ENCODE measurements at regions not wholly inside any gene's neighbourhood (a gene's known extent, or its start where the extent isn't known, plus 50 kb on each side); places are given as distances from the start of the nearest gene placed in this dataset.

DNA sequence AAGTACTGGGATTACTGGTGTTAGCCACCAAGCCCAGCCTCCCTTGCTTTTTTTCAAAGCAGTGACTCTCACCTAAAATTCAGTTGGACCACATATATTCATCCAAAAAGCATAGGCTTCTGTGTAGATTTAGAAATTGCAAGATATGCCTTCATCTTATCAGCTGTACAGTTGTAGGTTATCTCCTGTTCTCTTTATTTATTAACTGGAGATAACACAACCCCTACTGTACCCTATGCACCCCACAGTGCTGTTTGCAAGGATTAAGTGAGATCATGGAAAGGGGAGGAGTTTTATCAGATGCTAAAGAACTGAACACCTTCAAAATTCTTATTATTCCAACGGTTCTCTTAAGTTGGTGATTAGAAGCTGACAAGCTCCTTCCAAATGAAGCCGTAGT, 164.4 kb upstream of the JARID2 start:
- Histone ChIP-seq H3K27ac (ENCODE audit: low read length) (no peak overlapping the region), H3K27me3 (ENCODE audit: control insufficient read depth, insufficient read depth, low read length) (no peaks in the 10 kb centered on the region), H3K36me3 (ENCODE audit: control insufficient read depth, insufficient read depth, low read length) (no peaks in the 10 kb centered on the region), H3K4me3 (ENCODE audit: low read depth in 2 of 2, low read length in 2 of 2) (no peak overlapping the region), H3K4me1 (ENCODE audit: control insufficient read depth, insufficient read depth, low read length) (no peaks in the 10 kb centered on the region), H3K9me3 (ENCODE audit: control insufficient read depth, insufficient read depth, low read depth, low read length) (no peaks in the 10 kb centered on the region)
- in situ Hi-C loops (cut with HindIII; ENCODE audit: low pct_unique_long_range_greater_than_20kb, low sequenced_read_pairs) (no loop called here), intact Hi-C loops (cut with micrococcal nuclease; ENCODE audit: unreplicated experiment) (no loop called here)
- ChIA-PET CTCF (no interaction called here), POLR2A (interaction anchor here (0.6 kb wide), 1 partner anchor 15 kb away, joined by 6 read pairs; no protein-coding TSS in a partner anchor)
- TF ChIP-seq, protein P1, sequence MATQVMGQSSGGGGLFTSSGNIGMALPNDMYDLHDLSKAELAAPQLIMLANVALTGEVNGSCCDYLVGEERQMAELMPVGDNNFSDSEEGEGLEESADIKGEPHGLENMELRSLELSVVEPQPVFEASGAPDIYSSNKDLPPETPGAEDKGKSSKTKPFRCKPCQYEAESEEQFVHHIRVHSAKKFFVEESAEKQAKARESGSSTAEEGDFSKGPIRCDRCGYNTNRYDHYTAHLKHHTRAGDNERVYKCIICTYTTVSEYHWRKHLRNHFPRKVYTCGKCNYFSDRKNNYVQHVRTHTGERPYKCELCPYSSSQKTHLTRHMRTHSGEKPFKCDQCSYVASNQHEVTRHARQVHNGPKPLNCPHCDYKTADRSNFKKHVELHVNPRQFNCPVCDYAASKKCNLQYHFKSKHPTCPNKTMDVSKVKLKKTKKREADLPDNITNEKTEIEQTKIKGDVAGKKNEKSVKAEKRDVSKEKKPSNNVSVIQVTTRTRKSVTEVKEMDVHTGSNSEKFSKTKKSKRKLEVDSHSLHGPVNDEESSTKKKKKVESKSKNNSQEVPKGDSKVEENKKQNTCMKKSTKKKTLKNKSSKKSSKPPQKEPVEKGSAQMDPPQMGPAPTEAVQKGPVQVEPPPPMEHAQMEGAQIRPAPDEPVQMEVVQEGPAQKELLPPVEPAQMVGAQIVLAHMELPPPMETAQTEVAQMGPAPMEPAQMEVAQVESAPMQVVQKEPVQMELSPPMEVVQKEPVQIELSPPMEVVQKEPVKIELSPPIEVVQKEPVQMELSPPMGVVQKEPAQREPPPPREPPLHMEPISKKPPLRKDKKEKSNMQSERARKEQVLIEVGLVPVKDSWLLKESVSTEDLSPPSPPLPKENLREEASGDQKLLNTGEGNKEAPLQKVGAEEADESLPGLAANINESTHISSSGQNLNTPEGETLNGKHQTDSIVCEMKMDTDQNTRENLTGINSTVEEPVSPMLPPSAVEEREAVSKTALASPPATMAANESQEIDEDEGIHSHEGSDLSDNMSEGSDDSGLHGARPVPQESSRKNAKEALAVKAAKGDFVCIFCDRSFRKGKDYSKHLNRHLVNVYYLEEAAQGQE (IDR thresholded peaks at IDR 0.05; ENCODE audit: insufficient read depth in 1 of 2, low read depth in 2 of 2, low read length in 1 of 2) = no peak
- no peak for TF ChIP-seq POLR2AphosphoS5 (IDR thresholded peaks at IDR 0.05; ENCODE audit: low read depth, low read length)
- no peak for TF ChIP-seq SIN3A (IDR thresholded peaks at IDR 0.05; ENCODE audit: borderline replicate concordance, insufficient read depth, low read depth, low read length)
- TF ChIP-seq TCF7L2 (IDR thresholded peaks at IDR 0.05; ENCODE audit: low read depth, low read length) = no peak
- TF ChIP-seq, protein P2, sequence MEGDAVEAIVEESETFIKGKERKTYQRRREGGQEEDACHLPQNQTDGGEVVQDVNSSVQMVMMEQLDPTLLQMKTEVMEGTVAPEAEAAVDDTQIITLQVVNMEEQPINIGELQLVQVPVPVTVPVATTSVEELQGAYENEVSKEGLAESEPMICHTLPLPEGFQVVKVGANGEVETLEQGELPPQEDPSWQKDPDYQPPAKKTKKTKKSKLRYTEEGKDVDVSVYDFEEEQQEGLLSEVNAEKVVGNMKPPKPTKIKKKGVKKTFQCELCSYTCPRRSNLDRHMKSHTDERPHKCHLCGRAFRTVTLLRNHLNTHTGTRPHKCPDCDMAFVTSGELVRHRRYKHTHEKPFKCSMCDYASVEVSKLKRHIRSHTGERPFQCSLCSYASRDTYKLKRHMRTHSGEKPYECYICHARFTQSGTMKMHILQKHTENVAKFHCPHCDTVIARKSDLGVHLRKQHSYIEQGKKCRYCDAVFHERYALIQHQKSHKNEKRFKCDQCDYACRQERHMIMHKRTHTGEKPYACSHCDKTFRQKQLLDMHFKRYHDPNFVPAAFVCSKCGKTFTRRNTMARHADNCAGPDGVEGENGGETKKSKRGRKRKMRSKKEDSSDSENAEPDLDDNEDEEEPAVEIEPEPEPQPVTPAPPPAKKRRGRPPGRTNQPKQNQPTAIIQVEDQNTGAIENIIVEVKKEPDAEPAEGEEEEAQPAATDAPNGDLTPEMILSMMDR (IDR thresholded peaks at IDR 0.05) = no peak
- no peak for ATAC-seq
- no TSS peak for BruUV-seq (replicated peaks)
- DNase-seq (ENCODE audit: low read depth, low spot score) = no peak

GRCh38 chr6:15082708-15083107, 163.2 kb upstream of the JARID2 start:
- Histone ChIP-seq H3K4me1 (ENCODE audit: control insufficient read depth, insufficient read depth, low read length) (no peaks in the 10 kb centered on the region), H3K27ac (ENCODE audit: low read length) (no peak overlapping the region), H3K27me3 (ENCODE audit: control insufficient read depth, insufficient read depth, low read length) (no peaks in the 10 kb centered on the region), H3K9me3 (ENCODE audit: control insufficient read depth, insufficient read depth, low read depth, low read length) (no peaks in the 10 kb centered on the region), H3K4me3 (ENCODE audit: low read depth in 2 of 2, low read length in 2 of 2) (no peak overlapping the region), H3K36me3 (ENCODE audit: control insufficient read depth, insufficient read depth, low read length) (no peaks in the 10 kb centered on the region)
- DNase-seq (ENCODE audit: low read depth, low spot score) (no peak), ATAC-seq (no peak)
- in situ Hi-C loops (cut with HindIII; ENCODE audit: low pct_unique_long_range_greater_than_20kb, low sequenced_read_pairs) = no loop called here
- BruUV-seq (replicated peaks) = no TSS peak
- CTCF ChIA-PET = no interaction called here
- POLR2A ChIA-PET = no interaction called here
- intact Hi-C loops (cut with micrococcal nuclease; ENCODE audit: unreplicated experiment) = no loop called here
- TF ChIP-seq SIN3A (IDR thresholded peaks at IDR 0.05; ENCODE audit: borderline replicate concordance, insufficient read depth, low read depth, low read length) = no peak
- TF ChIP-seq, protein P1 (IDR thresholded peaks at IDR 0.05; ENCODE audit: insufficient read depth in 1 of 2, low read depth in 2 of 2, low read length in 1 of 2) = no peak
- TF ChIP-seq TCF7L2 (IDR thresholded peaks at IDR 0.05; ENCODE audit: low read depth, low read length) = no peak
- TF ChIP-seq POLR2AphosphoS5 (IDR thresholded peaks at IDR 0.05; ENCODE audit: low read depth, low read length) = no peak
- TF ChIP-seq, protein P2 (IDR thresholded peaks at IDR 0.05) = no peak
